Caco-2 (cell line): ENCODE measurements at regions not wholly inside any gene's neighbourhood (a gene's known extent, or its start where the extent isn't known, plus 50 kb on each side); places are given as distances from the start of the nearest gene placed in this dataset.

Experiments
- BruUV-seq: library from RNA; stranded (reverse); fragments of 400-500 nt; replicated peaks from 2 replicates; lab custom pipeline; 2021; lab: Mats Ljungman, UMichigan
- CTCF ChIA-PET: fragments of 300-600 bp; sonication (Branson Sonifier 250); formaldehyde crosslinking; loops from one replicate; lab custom pipeline; 2022; ENCODE audit warnings: antibody characterized with exemption; lab: Charles Lee
- POLR2A ChIA-PET: fragments of 300-600 bp; sonication (Branson Sonifier 250); formaldehyde crosslinking; loops from one replicate; lab custom pipeline; 2022; ENCODE audit warnings: antibody characterized with exemption; lab: Charles Lee
- DNase-seq, 2 experiments: peaks; one replicate each; pipeline versions ENCODE4 v3.0.0 to v3.0.0-alpha.2; 2020 to 2022
- H3K27me3 ChIP-seq: replicated peaks from 2 replicates; pipeline ENCODE4 v1.6.0; 2011; ENCODE audit warnings: low read length; ENCODE audit not compliant: control insufficient read depth, insufficient read depth
- H3K36me3 ChIP-seq: 2 replicates; pipeline ENCODE4 v1.5.1; 2011; ENCODE audit warnings: low read length; ENCODE audit not compliant: control insufficient read depth, insufficient read depth
- H3K4me1 ChIP-seq: fragments of 250-450 bp; sonication (Bioruptor Pico); 2 replicates; pipeline ENCODE4 v1.5.1; 2020; ENCODE audit warnings: mild to moderate bottlenecking
- H3K4me3 ChIP-seq: 2 replicates; pipeline ENCODE4 v1.5.1; 2011; ENCODE audit warnings: low read depth, mild to moderate bottlenecking, control low read depth, low read length
- H3K9me3 ChIP-seq: fragments of 250-450 bp; sonication (Bioruptor Pico); 2 replicates; pipeline ENCODE4 v1.5.1; 2020; ENCODE audit warnings: mild to moderate bottlenecking, moderate library complexity
- H3K27ac Mint-ChIP-seq: one replicate; pipeline ENCODE4 v1.8.0; 2022; ENCODE audit warnings: mixed read lengths; ENCODE audit not compliant: unreplicated experiment
- H3K27me3 Mint-ChIP-seq: one replicate; pipeline ENCODE4 v1.8.0; 2022; ENCODE audit warnings: mixed read lengths; ENCODE audit not compliant: insufficient read depth, unreplicated experiment
- H3K36me3 Mint-ChIP-seq: one replicate; pipeline ENCODE4 v1.8.0; 2022; ENCODE audit warnings: mild to moderate bottlenecking, mixed read lengths; ENCODE audit not compliant: insufficient read depth, unreplicated experiment
- H3K4me1 Mint-ChIP-seq: one replicate; pipeline ENCODE4 v1.8.0; 2022; ENCODE audit warnings: low read depth, mixed read lengths; ENCODE audit not compliant: unreplicated experiment
- H3K4me3 Mint-ChIP-seq: one replicate; pipeline ENCODE4 v1.8.0; 2022; ENCODE audit warnings: mild to moderate bottlenecking, moderate library complexity, mixed read lengths; ENCODE audit not compliant: unreplicated experiment
- H3K9me3 Mint-ChIP-seq: one replicate; pipeline ENCODE4 v1.8.0; 2022; ENCODE audit warnings: mixed read lengths; ENCODE audit not compliant: unreplicated experiment
- CTCF ChIP-seq, 2 experiments: fragments of 200-600 bp in 1 of 2; IDR thresholded peaks; 1 replicate in 1 of 2; 2 replicates in 1 of 2; pipeline versions ENCODE4 v1.5.1 to v1.8.0; 2011 to 2022; ENCODE audit warnings: antibody characterized with exemption in 1 of 2, control low read depth in 1 of 2, inconsistent platforms in 1 of 2, low read depth in 1 of 2, low read length in 1 of 2, mild to moderate bottlenecking in 1 of 2, moderate library complexity in 1 of 2; ENCODE audit not compliant: insufficient read depth in 1 of 2, severe bottlenecking in 1 of 2, unreplicated experiment in 1 of 2
- intact Hi-C: fragments of 100-400 bp; cut with micrococcal nuclease; formaldehyde crosslinking; loops from one replicate; pipeline ENCODE4 v1.10.0; 2022; ENCODE audit not compliant: unreplicated experiment

DNA sequence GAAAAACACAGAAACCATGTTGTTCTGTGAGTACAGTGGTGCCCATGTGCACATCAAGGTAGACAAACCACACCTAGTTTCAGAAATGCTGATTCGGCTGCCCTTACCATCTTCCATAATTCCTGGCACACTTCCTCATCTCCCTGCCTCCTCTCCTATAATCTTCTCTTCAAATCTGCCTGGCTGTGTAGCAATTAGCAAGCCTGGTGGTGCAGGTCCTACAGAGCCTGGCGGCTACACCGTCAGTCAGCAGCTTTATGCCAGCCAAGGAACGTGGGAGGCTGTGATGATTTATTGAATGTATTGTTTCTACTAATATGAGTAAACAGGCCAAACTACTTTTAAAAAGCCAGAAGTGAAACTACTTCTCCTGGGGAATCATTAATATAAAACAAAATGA is 106.8 kb downstream of the SEMA6D start:
- no peaks in the 10 kb centered on the region for H3K27me3 ChIP-seq
- no peak overlapping the region for H3K27ac Mint-ChIP-seq
- intact Hi-C loops = no loop called here

DNA sequence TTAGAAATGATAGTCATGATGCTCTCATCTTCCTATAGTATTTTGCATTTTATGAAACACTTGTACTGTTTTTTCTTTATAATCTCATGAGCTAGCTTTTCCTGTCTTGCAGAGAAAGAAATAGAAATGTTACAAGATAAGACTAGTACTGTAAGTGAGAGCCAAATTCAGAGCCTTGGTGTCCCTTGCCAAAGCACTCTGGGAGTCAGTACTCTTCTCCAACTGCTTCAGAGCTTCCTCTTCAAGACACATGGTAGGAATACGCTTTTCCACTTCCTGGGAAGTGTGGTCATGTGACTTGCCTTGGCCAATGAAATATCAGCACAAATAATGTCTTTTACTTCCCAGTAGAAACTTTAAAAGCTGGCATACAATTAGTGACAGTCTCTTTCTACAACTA is 112.4 kb downstream of the SEMA6D start:
- Mint-ChIP-seq H3K27ac (no peak overlapping the region), H3K9me3 (no peaks in the 10 kb centered on the region), H3K4me1 (no peaks in the 10 kb centered on the region), H3K4me3 (no peak overlapping the region), H3K27me3 (peaks cover 22% of the 10 kb centered on the region), H3K36me3 (no peaks in the 10 kb centered on the region)
- Histone ChIP-seq H3K4me1 (no peaks in the 10 kb centered on the region), H3K4me3 (no peak overlapping the region), H3K27me3 (no peaks in the 10 kb centered on the region), H3K9me3 (no peaks in the 10 kb centered on the region), H3K36me3 (no peaks in the 10 kb centered on the region)
- ChIA-PET POLR2A (no interaction called here), CTCF (no interaction called here)
- no peak for TF ChIP-seq CTCF (IDR thresholded peaks at IDR 0.05; ENCODE audit: insufficient read depth in 1 of 2, low read depth in 1 of 2, low read length in 1 of 2, severe bottlenecking in 1 of 2, unreplicated experiment in 1 of 2)
- BruUV-seq = no TSS peak
- intact Hi-C loops = no loop called here
- no peak for DNase-seq

More for the DNA sequence above, 106.8 kb downstream of the SEMA6D start:
- DNase-seq = no peak
- Mint-ChIP-seq H3K9me3 (no peaks in the 10 kb centered on the region), H3K27me3 (peaks cover 25% of the 10 kb centered on the region), H3K4me3 (no peak overlapping the region), H3K36me3 (no peaks in the 10 kb centered on the region), H3K4me1 (no peaks in the 10 kb centered on the region)
- no peak for TF ChIP-seq CTCF (IDR thresholded peaks at IDR 0.05; ENCODE audit: insufficient read depth in 1 of 2, low read depth in 1 of 2, low read length in 1 of 2, severe bottlenecking in 1 of 2, unreplicated experiment in 1 of 2)
- Histone ChIP-seq H3K36me3 (no peaks in the 10 kb centered on the region), H3K4me3 (no peak overlapping the region), H3K9me3 (no peaks in the 10 kb centered on the region), H3K4me1 (no peaks in the 10 kb centered on the region)
- POLR2A ChIA-PET = no interaction called here
- CTCF ChIA-PET = no interaction called here
- no TSS peak for BruUV-seq

GRCh38 chr15:47834093-47834492 is 116.8 kb downstream of the SEMA6D start:
- Histone ChIP-seq H3K36me3 (no peaks in the 10 kb centered on the region), H3K27me3 (no peaks in the 10 kb centered on the region), H3K4me1 (no peaks in the 10 kb centered on the region), H3K9me3 (no peaks in the 10 kb centered on the region), H3K4me3 (no peak overlapping the region)
- Mint-ChIP-seq H3K4me1 (no peaks in the 10 kb centered on the region), H3K36me3 (no peaks in the 10 kb centered on the region), H3K9me3 (no peaks in the 10 kb centered on the region), H3K27ac (no peak overlapping the region), H3K27me3 (peaks cover 6% of the 10 kb centered on the region), H3K4me3 (no peak overlapping the region)
- CTCF ChIA-PET = no interaction called here
- intact Hi-C loops = no loop called here
- TF ChIP-seq CTCF (IDR thresholded peaks at IDR 0.05; ENCODE audit: insufficient read depth in 1 of 2, low read depth in 1 of 2, low read length in 1 of 2, severe bottlenecking in 1 of 2, unreplicated experiment in 1 of 2) = no peak
- BruUV-seq = no TSS peak
- DNase-seq = no peak
- POLR2A ChIA-PET = no interaction called here
